Ishikawa (cell line): ENCODE measurements at regions not wholly inside any gene's neighbourhood (a gene's known extent, or its start where the extent isn't known, plus 50 kb on each side); places are given as distances from the start of the nearest gene placed in this dataset.

Source experiments
- FOXM1 ChIP-seq: IDR thresholded peaks from 2 replicates; pipeline ENCODE4 v1.6.1; 2012; ENCODE audit warnings: low read depth, borderline replicate concordance
- RAD21 ChIP-seq: IDR thresholded peaks from 2 replicates; pipeline ENCODE4 v1.6.1; 2012; ENCODE audit warnings: low read depth

- TF ChIP-seq RAD21: no peak
- TF ChIP-seq FOXM1: no peak
Observed at GRCh38 chr2:118388771-118389170, 300.5 kb downstream of the INSIG2 start.
